SW 1271 (cell line): ENCODE measurements at regions not wholly inside any gene's neighbourhood (a gene's known extent, or its start where the extent isn't known, plus 50 kb on each side); places are given as distances from the start of the nearest gene placed in this dataset.

Source experiments
- DNase-seq, 2 experiments: peaks; one replicate each; lab custom pipeline; 2025; lab: John Stamatoyannopoulos, UW

GRCh38 chr10:29925771-29926692 is 133.4 kb downstream of the JCAD start:
- no peak for DNase-seq

- DNase-seq, result no peak
Measured at GRCh38 chr10:29924436-29924835, 134.9 kb downstream of the JCAD start.

GRCh38 chr10:29923416-29923965 is 135.9 kb downstream of the JCAD start:
- no peak for DNase-seq

GRCh38 chr10:29922892-29923291 is 136.5 kb downstream of the JCAD start:
- no peak for DNase-seq

GRCh38 chr10:29922226-29922625 is 137.2 kb downstream of the JCAD start:
- DNase-seq, result no peak

DNA sequence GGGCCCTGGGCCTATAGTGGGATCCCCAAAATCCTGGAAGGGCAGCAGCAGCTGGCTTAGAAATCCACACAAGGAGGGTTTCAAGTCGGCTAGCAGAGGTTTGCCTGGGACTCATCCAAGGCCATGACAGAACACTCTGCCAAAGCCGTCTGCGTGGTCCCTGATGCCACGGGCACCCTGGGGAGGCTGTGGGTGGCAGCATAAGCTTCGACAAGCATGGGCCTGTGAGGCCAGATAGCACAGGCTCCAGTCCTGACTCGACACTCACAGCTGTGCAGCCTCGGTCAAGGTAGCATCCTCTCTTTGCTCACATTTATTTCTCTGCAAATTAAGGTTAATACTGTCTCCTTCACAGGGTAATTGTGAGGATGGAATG is 138.3 kb downstream of the JCAD start:
- no peak for DNase-seq

- DNase-seq, result no peak
Measured at GRCh38 chr10:29920408-29921070, 138.8 kb downstream of the JCAD start.

DNA sequence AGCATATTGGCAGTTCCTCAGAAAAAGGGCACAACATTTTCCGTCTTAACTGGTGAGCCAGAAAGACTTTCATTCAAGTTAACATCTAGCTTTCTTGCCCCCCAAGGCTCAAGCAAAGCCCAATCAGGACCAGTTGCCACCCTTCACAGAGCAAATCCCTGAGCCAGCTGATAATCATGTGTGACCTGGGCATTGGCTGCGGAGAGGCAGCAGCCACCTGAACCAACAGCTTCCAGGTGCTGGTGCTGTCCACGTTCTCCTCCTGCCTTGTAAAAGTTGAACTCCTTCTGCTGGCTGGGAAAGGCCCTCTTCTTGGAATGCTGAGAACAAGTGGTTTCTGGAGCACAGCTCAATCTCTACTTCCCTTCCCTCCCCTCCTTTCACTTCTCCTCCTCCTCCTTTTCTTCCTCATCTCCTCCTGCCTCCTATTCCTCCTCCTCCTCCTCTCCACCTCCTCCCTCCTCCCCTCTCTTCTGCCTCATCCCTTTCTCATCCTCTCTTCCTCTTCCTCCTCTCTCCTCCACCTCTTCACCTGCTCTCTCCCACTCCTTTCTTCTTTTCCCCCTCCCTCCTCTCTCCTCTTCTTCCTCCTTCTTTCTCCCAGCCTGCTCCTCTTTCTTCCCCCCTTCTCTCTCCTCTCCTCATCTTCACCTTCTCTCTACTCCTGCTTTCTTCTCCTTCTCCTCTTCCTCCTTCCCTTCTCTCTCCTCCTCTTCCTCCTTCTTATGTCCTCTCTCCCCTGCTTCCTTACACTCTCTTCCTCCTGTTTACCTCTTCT is 140.6 kb downstream of the JCAD start:
- no peak for DNase-seq

GRCh38 chr10:29917311-29917710 is 142.1 kb downstream of the JCAD start:
- DNase-seq, result no peak

- no peak for DNase-seq
Measured at GRCh38 chr10:29916669-29917068, 142.7 kb downstream of the JCAD start.

DNA sequence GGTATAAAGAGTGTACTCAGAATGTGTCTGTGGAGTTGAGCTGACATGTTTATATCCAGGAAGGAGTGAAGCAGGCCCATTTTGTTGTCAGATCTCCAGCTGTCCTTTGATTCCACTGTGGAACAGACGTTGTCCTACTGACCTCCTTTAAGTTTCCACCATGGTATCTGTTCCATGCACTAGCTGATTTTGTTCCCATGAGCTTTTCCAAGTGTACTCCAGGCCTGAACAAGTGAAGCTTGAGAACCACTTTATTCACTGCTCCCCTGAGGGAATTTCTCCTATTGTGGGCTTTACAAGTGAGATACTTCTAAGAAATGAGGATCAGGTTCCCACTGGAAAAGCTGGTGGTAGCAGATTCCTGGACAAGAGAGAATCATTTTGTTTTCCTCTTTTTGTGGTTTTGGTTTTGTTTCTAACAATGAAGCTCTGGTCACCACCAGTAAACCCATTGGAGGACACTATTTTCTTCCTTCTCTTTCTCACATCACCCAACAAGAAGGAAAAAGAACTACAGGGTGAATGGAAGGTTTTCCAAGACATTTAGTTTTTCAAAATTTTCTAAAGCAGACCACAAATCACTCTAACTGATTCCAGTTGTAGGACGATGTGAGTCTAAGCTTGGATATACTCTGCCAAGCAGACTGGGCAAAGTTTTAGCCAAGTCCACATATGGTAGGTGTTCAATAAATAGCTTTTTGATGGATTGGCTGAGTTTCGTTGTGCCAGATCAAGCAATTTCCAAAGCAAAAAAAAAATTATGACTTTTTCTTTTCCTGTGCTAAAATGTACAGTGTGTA is 144.2 kb downstream of the JCAD start:
- no peak for DNase-seq

- no peak for DNase-seq
Measured at GRCh38 chr10:29908962-29909361, 150.4 kb downstream of the JCAD start.

- DNase-seq, result no peak
Measured at GRCh38 chr10:29900865-29901264, 158.5 kb downstream of the JCAD start.

DNA sequence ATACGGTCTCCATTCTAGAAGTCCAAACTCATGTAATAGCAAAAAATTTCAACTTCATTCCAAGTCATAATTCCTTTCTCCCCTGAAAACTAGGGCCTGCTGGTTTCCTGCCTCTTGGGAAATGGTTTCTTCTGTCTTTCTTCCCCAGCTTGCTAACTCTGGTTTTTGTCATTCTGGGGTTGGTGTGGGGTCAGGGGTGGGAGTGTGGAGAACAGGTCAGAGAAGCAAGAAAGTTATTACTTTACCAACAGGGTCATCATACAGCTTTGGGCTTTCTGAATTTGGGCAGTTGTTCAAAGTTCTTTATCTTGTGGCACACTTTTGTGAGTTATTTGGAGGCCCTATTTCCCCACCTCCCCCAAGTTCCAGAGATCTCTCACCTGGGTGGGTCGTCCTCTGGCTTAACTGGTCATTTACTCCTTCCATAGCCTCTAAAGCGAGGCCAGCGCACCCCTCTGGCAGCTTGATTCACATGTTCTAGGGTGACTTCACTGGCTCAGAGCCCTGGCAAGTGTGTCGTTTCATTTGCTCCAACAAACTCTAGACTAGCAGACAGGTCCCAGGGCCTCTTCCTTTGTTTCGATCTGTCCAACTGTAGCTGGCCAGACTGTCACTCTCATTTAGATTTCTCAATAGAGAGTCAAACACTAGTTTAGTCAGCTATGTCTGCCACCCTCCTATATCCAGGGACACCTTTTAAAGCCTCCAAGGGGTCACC is 161.2 kb downstream of the JCAD start:
- no peak for DNase-seq

DNA sequence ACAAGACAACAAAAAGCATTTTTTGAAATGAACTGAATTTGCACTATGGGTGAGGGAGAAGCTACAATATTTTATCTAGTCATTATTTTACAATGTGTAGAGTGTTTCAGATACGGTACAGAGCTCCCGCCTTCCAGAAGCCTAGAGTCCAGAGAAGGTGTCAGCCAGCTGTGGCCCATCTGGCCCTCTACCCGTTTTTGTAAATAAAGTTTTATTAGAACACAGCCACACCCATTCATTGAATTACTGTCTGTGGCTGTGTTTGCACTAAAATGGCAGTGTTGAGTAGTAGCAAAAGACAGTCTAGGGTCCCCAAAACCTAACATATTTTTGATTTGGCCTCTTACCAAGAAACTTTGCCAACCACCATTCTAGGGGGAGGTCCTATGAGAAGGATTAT is 162.0 kb downstream of the JCAD start:
- no peak for DNase-seq

GRCh38 chr10:29896053-29896452 is 163.3 kb downstream of the JCAD start:
- DNase-seq, result no peak

DNA sequence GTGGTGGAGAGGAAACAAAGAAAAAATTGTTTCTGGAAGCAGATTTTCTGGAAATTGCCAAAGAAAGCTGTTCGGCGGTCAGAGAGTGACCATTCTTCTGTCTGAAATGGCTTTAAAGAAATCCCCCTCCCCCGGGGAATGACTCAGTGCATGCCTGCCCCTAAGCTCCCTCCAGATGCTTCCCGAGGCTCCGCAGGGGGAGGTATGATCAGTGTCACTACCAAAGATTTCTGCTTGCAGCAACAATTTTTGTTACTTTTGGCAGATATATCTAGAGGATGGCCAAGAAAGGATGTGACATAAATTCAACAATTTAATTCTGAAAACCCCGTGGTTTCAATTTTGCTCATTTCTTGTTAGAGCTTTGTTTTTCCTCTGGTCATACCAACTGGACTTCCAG is 163.9 kb downstream of the JCAD start:
- no peak for DNase-seq

GRCh38 chr10:29888321-29888720 is 171.1 kb downstream of the JCAD start:
- no peak for DNase-seq

DNA sequence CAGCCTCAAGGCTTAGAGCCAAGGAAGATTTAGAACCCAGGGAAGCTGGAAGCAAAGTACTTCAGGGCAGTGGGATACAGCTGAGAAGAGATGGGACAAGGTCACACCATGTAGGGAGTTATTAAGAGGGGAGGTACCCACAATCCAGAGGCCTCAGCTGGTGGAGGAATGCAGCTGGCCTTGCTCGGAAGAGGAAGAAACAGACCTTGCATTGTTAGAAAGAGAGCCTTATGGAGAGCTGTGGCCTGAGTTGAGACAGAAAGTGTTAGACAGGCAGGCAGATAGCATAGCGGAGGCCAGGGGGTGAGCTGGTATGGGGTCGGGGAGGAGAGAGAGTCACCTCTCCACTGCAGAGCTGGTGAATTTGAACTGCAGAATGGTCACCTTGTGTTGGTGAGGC is 173.1 kb downstream of the JCAD start:
- DNase-seq, result no peak

DNA sequence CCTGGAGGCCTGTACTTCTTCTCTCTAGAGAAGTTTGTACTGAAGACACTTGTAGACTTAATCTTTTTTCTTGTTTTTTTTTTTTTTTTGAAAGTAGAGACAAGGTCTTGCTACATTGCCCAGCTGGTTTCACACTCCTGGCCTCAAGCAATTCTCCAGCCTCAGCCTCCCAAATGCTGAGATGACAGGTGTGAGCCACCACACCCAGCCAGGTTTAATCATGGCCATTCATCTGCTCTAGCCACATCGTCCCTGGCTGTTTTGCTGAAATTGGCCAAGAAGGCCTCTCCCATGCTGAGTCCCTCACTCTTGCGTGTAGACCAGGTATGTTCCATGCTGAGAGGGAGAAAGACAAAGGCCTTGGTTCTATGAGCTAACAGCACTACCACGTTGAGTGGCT is 176.2 kb downstream of the JCAD start:
- no peak for DNase-seq

DNA sequence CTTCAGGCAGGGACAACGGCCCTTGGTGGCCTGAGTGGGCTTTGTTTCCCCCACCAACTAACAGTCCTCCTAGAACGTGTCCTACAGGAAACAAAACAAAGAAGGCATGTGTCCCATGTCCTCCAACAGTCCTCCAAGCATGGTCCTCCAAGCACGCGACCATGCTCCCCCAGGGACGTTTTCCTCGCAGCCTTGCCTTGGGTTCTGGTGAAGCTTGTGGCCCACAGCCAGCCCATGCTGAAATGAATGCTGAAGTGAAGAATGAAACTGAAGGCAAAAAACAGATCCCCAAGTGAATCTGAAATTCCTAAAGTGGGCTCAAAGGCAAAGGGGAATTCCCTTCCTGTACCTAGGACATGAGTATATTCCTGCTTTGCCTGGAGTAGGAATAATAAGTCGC is 176.6 kb downstream of the JCAD start:
- DNase-seq, result no peak
